Stimulated activated CD4-positive, alpha-beta T cell treated with anti-CD3 and anti-CD28 coated beads, Interleukin-12 subunit alpha, Interleukin-12 subunit beta, amount 100 ng/mL, for 48 hours (primary cell): ENCODE measurements at regions not wholly inside any gene's neighbourhood (a gene's known extent, or its start where the extent isn't known, plus 50 kb on each side); places are given as distances from the start of the nearest gene placed in this dataset.
A peak's percentile ranks its signal among the peaks of the same experiment; 100 is the strongest.
"Not testable (repeated sequence)": the region's sequence is repeated elsewhere in the genome, so short reads cannot be mapped to it uniquely, and the experiment has no call there.

Experiments used
- DNase-seq, 3 donors: peaks; one replicate each; pipeline ENCODE4 v3.0.0-alpha.2; 2020; ENCODE audit warnings: low read depth in 2 of 3, low spot score in 1 of 3

GRCh38 chr12:9449657-9450126, 158.0 kb downstream of the KLRB1 start:
- DNase-seq, result not testable (repeated sequence)

DNA sequence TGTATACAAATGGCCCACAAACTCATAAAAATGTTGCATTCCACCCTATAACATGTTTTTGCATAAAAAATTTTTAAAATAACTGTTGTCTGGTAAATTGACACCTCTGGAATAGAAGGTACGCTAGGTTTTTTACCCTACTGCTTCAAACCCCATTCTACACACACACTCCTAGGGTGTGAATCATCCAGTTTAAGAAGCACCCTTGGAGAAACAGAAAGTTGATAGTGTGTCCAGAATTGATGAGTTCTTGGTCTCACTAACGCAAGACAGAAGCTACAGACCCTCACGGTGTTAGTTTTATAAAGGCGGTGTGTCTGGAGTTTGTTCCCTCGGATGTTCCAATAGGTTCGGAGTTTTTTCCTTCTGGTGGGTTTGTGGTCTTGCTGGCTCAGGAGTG, 158.5 kb downstream of the KLRB1 start:
- DNase-seq, result no peak

- not testable (repeated sequence) for DNase-seq
Measured at GRCh38 chr12:9448648-9449047, 159.1 kb downstream of the KLRB1 start.

DNA sequence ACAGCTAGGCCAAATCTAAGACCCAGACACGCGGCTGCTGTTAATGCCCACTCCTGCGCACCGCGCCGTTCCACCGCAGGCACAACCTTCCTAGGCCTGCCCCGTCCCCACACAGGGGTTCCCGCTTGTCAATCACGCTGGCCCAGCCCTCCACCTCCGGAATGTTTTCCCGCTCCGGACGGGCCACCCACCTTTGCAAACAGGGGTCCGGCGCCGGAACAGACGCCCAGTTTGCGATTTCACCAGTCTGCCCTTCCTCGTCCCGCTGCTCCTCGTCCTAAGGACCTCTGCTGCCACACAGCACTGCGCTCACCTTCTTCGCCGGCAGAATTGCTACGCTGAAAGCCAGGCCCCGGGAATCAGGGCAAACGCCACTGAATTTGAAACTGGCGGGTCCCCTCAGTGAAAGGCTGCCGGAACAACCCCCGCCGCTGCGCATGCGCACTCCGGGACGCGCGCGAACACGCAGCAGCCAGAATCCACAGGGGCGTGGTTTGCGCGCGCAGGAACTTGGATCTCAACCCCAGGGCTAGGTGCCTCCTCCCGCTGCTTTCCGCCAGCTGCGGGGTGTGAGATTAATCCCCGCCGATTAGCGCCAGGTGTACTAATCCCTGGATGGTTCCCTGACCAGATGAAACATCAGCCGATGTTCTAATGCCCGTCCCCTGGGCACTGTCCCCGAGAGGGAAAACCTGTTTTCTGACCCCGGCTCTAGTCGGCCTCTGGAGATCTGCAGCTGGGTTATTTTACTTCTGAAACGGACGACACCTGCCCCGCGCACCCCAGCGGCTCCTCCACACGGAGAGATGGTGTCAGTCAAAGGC, 159.7 kb downstream of the KLRB1 start:
- peak; percentile 85 to 89 (median 86) for DNase-seq

DNA sequence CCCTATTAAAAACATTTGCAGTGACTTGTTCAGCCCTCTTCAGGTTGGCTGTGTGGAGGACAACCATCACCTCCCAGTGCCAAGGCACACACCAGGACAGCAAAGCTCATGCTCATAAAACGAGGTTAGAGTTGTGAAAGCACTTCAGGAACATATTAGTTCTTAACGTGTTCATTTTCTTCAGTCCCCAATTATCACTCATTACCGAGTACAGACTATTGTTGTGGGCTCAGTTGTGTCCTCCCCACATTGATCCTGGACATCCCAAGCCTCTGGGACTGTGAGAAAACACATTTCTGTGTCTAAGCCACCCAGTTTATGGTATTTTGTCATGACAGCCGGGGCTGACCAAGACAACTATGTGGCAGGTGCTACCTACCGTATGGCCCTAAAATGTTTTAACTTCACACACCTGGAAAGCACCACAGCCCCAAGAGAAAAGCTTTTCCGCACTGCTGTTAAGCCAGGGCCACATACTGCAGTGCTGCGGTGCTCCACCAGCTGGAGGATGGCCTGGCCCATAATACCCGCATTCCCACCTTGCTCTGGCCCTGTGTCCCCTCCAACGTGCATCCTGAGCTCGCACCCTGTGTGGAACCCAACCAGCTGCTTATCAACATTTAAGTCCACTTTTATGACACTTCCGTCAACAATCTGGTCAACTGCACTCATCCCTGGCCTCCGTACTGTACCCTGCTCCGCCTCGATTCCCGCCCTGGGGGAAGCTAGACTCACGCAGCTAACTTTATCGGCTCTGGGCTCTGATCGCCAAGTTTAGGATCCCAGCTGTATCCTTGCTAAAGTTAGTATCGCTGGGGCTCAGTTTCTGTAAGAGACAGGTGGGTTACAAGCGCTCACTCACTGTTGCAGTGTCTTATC, 160.6 kb downstream of the KLRB1 start:
- not testable (repeated sequence) for DNase-seq

GRCh38 chr12:9440428-9440827, 167.3 kb downstream of the KLRB1 start:
- DNase-seq, result not testable (repeated sequence)

GRCh38 chr12:9435682-9436081, 172.0 kb downstream of the KLRB1 start:
- not testable (repeated sequence) for DNase-seq

DNA sequence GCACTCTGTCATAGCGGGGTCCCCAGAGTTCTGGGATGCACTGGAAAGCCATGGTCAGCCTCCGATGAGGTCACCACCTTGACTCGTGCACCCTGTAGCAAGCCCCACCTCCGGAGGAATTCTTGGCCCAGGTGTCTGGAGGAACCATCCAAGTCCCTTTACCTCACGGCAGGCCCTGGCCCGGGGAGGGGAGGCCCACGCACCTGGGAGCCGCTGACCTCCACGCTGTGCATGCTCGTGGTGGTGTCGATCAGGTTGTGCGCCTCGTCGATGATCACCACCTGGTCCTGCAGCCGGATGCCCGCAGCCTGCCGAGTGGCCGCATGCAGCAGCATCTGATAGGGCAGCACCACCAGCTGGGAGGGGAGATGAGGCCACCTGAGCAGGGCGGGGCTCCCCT, 177.3 kb downstream of the KLRB1 start:
- not testable (repeated sequence) for DNase-seq

GRCh38 chr12:9428856-9429255, 178.9 kb downstream of the KLRB1 start:
- DNase-seq, result not testable (repeated sequence)

- not testable (repeated sequence) for DNase-seq
Measured at GRCh38 chr12:9425429-9425828, 182.3 kb downstream of the KLRB1 start.

DNA sequence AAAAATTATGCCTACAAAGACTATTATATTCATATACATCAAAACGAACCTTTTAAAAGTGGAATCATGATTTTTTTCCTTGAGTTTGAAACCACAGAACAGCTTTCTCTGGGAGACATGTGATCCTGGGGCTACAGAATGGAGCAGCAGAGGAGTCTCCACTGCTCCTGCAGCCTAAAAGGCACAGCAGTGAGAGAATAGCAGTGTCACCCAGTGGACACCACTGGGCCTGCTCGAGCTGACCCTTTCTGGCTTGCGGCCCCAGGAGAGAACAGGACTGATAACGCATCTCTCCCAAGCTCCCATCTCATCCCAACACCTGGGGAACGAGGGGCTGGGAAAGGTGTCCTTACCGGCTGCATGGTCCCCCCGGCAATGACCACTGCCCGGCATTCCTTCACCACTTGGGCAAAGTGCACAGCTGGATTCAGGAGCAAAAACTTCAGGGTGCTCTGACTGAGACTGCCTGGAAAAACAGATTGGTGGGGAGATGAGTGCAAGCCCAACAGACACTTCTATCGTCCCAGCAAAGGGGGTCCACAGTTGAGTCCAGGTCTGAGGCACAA, 183.5 kb downstream of the KLRB1 start:
- DNase-seq, result not testable (repeated sequence)

DNA sequence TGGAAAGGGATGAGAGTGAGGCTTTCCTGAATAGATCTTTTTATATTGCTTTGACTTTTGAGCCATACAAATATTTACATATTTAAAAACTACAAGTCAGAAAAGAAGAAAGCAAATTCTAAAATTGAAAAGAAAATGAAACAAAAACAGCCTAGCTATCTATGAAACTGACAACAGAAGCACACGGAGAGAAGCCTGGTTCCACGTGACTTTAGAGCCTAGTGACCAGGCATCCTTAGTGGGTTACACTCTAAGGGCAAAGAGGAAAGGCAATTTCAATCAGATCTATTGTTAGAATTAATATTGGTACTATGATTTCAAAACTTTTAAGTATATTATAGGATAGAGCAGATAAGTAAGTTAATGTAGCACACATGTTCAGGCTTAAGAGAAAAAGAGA, 185.0 kb downstream of the KLRB1 start:
- DNase-seq, result not testable (repeated sequence)

GRCh38 chr12:9421520-9422086, 186.1 kb downstream of the KLRB1 start:
- DNase-seq, result not testable (repeated sequence)

- not testable (repeated sequence) for DNase-seq
Measured at GRCh38 chr12:9420817-9421519, 186.7 kb downstream of the KLRB1 start.

DNA sequence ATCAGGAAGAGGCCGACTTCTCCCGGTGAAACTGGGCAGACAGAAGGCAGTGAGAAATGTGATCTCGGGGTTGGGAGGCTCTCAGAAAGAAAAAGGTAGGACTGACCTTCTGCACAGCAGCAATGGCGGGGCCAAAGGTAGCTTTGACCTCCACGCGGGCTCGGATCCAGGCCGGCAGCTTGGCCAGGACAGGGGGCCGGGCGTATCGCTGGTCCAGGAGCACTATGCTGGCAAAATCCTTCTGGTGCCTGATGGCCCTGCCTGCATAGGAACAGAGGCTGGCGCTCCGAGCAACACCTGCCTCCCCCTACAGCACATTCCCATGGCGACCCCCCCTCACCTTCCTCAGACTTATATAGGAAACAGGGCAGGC, 189.1 kb downstream of the KLRB1 start:
- DNase-seq, result not testable (repeated sequence)

GRCh38 chr12:9417947-9418668, 189.6 kb downstream of the KLRB1 start:
- not testable (repeated sequence) for DNase-seq

GRCh38 chr12:9417341-9417740, 190.4 kb downstream of the KLRB1 start:
- not testable (repeated sequence) for DNase-seq

GRCh38 chr12:9416346-9416745, 191.4 kb downstream of the KLRB1 start:
- DNase-seq, result not testable (repeated sequence)

DNA sequence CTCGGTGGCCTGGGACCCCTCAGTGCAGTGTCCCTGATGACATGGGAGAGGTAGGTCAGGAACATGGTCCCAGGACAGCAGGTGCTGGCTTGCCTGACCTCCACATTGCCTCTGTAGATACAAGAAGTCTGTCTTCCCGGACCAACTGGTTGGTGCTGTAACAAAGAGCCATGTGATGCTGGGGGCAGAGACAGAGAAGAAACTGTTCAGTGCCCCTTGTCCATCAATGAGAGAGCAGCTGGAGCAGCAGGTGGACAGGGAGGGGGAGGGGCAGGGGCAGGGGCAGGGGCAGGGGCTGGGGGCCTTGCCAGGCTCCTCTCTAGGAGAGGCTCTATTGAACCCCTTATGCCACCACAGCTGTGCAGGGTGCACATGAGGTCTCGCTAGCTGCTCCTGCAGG, 191.8 kb downstream of the KLRB1 start:
- DNase-seq, result not testable (repeated sequence)

DNA sequence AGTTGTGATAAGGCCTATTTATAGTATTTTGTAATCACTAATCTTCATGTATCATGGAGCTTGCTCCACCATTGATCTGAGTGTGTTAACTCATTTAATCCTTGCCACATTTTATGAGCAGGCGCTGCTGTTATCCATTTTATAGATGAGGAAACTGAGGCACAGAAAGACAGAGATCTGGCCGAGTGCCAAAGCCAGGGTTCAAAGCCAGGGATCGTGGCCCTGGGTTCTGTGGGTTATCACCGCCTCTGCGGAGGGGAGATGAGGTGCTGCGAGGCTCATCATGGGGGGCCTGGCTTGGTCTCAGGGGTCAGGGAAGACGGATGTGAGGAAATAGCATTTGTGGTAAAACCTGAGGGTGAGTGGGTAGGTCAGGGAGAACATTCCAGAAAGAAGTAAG, 193.9 kb downstream of the KLRB1 start:
- not testable (repeated sequence) for DNase-seq
